Keratinocyte (primary cell): ENCODE measurements at regions not wholly inside any gene's neighbourhood (a gene's known extent, or its start where the extent isn't known, plus 50 kb on each side); places are given as distances from the start of the nearest gene placed in this dataset.
A peak's percentile ranks its signal among the peaks of the same experiment; 100 is the strongest.

ENCODE experiments used
- DNase-seq: peaks from one replicate; pipeline ENCODE4 v3.0.0-alpha.2; 2011; ENCODE audit warnings: low read depth, missing footprints, low spot score
- FAIRE-seq: peaks from 2 replicates; lab custom pipeline; 2011; peaks lifted over from hg19 to GRCh38; lab: Jason Lieb, UNC
- H2AFZ ChIP-seq: 2 replicates; pipeline ENCODE4 v1.6.0; 2012; ENCODE audit warnings: low read length, control low read depth, inconsistent platforms; ENCODE audit not compliant: control insufficient read depth
- H3K27ac ChIP-seq: 2 replicates; pipeline ENCODE4 v1.5.1; 2011; ENCODE audit warnings: low read length; ENCODE audit not compliant: control insufficient read depth, insufficient read depth
- H3K27me3 ChIP-seq: 3 replicates; pipeline ENCODE4 v1.6.0; 2011; ENCODE audit warnings: low read length; ENCODE audit not compliant: control insufficient read depth, insufficient read depth; ENCODE audit errors: extremely low read depth
- H3K36me3 ChIP-seq, 2 experiments: 2 replicates in 1 of 2; 3 replicates in 1 of 2; pipeline ENCODE4 v1.5.1; 2011; ENCODE audit warnings: low read length in 2 of 2, mild to moderate bottlenecking in 1 of 2; ENCODE audit not compliant: control insufficient read depth in 2 of 2, insufficient read depth in 2 of 2; ENCODE audit errors: extremely low read depth in 1 of 2
- H3K4me1 ChIP-seq: 3 replicates; pipeline ENCODE4 v1.5.1; 2011; ENCODE audit warnings: low read length; ENCODE audit not compliant: control insufficient read depth, insufficient read depth; ENCODE audit errors: extremely low read depth
- H3K4me2 ChIP-seq: 3 replicates; pipeline ENCODE4 v1.6.0; 2011; ENCODE audit warnings: low read depth, low read length; ENCODE audit not compliant: control insufficient read depth, insufficient read depth; ENCODE audit errors: extremely low read depth
- H3K4me3 ChIP-seq, 3 experiments: fragments of 200-600 bp in 1 of 3; sonication (generic) in 1 of 3; 2 replicates in 2 of 3; 3 replicates in 1 of 3; pipeline ENCODE4 v1.5.1; 2011 to 2016; ENCODE audit warnings: low read length in 3 of 3, mild to moderate bottlenecking in 3 of 3, control low read depth in 2 of 3, inconsistent platforms in 1 of 3, low read depth in 1 of 3, mixed read lengths in 1 of 3, mixed run types in 1 of 3, moderate library complexity in 1 of 3; ENCODE audit not compliant: control insufficient read depth in 2 of 3, insufficient read depth in 2 of 3; ENCODE audit errors: extremely low read depth in 1 of 3
- H3K79me2 ChIP-seq: 2 replicates; pipeline ENCODE4 v1.6.0; 2012; ENCODE audit warnings: low read length; ENCODE audit not compliant: control insufficient read depth, insufficient read depth
- H3K9ac ChIP-seq: 3 replicates; pipeline ENCODE4 v1.6.0; 2011; ENCODE audit warnings: low read length; ENCODE audit not compliant: control insufficient read depth, insufficient read depth; ENCODE audit errors: extremely low read depth
- H3K9me1 ChIP-seq: 3 replicates; pipeline ENCODE4 v1.6.0; 2011; ENCODE audit warnings: low read length; ENCODE audit not compliant: control insufficient read depth, insufficient read depth; ENCODE audit errors: extremely low read depth
- H3K9me3 ChIP-seq: 2 replicates; pipeline ENCODE4 v1.5.1; 2012; ENCODE audit warnings: low read depth, low read length; ENCODE audit not compliant: control insufficient read depth
- H4K20me1 ChIP-seq: 3 replicates; pipeline ENCODE4 v1.6.0; 2011; ENCODE audit warnings: low read length; ENCODE audit not compliant: control insufficient read depth, insufficient read depth; ENCODE audit errors: extremely low read depth
- EZH2 ChIP-seq: IDR thresholded peaks from one replicate; pipeline ENCODE4 v1.6.1; 2012; ENCODE audit warnings: inconsistent platforms, mild to moderate bottlenecking, low read length, moderate library complexity
- dilution Hi-C: fragments of 300-500 bp; cut with MboI; formaldehyde crosslinking; loops from one replicate; pipeline ENCODE4 v1.7.0; 2020; ENCODE audit warnings: low sequenced_read_pairs; ENCODE audit not compliant: extremely low pct_ligation_motif_present
- TF ChIP-seq, protein P1 (sequence below), 3 experiments: IDR thresholded peaks in 1 of 3; conservative IDR thresholded peaks in 1 of 3; optimal IDR thresholded peaks in 1 of 3; 2 replicates in 2 of 3; 3 replicates in 1 of 3; pipeline versions ENCODE3 to v1.5.1; 2011; ENCODE audit warnings: low read length in 3 of 3, mild to moderate bottlenecking in 3 of 3, moderate library complexity in 2 of 3, control low read depth in 1 of 3, inconsistent platforms in 1 of 3; ENCODE audit not compliant: insufficient read depth in 2 of 3; ENCODE audit errors: extremely low read depth in 1 of 3

DNA sequence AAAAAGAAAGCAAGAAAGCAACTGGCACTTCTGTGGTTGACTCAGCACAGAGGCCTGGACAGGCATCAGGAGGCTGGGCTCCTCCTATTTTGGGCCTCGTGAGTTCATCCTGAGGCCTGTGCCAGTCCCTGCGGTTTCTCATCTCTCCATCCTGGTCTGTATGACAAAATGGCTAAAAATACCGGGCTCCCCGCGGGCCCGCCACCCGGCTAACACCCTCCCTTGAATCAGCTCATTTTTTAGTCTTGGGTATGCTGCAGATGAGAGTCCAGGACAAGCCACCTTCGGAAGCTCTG is 62.3 kb upstream of the YWHAQ start:
- H3K36me3 ChIP-seq: no peaks in the 10 kb centered on the region
- FAIRE-seq (peak; percentile 66), DNase-seq (no peak)
- H4K20me1 ChIP-seq: no peaks in the 10 kb centered on the region
- peak overlapping the region; percentile 56 for H3K27ac ChIP-seq
- dilution Hi-C loops: no loop called here
- H3K9me1 ChIP-seq: no peaks in the 10 kb centered on the region
- peak overlapping the region in 2 of 3 experiments; percentile 0 to 37 for H3K4me3 ChIP-seq
- no peaks in the 10 kb centered on the region for H3K79me2 ChIP-seq
- no peaks in the 10 kb centered on the region for H3K9me3 ChIP-seq
- peaks cover 20% of the 10 kb centered on the region for H3K4me1 ChIP-seq
- H2AFZ ChIP-seq: no peak overlapping the region
- H3K9ac ChIP-seq: peak overlapping the region; percentile 51
- peak overlapping the region; percentile 67 for H3K4me2 ChIP-seq
- TF ChIP-seq, protein P1, sequence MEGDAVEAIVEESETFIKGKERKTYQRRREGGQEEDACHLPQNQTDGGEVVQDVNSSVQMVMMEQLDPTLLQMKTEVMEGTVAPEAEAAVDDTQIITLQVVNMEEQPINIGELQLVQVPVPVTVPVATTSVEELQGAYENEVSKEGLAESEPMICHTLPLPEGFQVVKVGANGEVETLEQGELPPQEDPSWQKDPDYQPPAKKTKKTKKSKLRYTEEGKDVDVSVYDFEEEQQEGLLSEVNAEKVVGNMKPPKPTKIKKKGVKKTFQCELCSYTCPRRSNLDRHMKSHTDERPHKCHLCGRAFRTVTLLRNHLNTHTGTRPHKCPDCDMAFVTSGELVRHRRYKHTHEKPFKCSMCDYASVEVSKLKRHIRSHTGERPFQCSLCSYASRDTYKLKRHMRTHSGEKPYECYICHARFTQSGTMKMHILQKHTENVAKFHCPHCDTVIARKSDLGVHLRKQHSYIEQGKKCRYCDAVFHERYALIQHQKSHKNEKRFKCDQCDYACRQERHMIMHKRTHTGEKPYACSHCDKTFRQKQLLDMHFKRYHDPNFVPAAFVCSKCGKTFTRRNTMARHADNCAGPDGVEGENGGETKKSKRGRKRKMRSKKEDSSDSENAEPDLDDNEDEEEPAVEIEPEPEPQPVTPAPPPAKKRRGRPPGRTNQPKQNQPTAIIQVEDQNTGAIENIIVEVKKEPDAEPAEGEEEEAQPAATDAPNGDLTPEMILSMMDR (optimal IDR thresholded peaks at IDR 0.05 in 1 of 3, IDR thresholded peaks at IDR 0.05 in 1 of 3, conservative IDR thresholded peaks at IDR 0.05 in 1 of 3; ENCODE audit: extremely low read depth in 1 of 3, insufficient read depth in 2 of 3, low read length in 3 of 3): no peak
- no peak for TF ChIP-seq EZH2
- no peaks in the 10 kb centered on the region for H3K27me3 ChIP-seq

DNA sequence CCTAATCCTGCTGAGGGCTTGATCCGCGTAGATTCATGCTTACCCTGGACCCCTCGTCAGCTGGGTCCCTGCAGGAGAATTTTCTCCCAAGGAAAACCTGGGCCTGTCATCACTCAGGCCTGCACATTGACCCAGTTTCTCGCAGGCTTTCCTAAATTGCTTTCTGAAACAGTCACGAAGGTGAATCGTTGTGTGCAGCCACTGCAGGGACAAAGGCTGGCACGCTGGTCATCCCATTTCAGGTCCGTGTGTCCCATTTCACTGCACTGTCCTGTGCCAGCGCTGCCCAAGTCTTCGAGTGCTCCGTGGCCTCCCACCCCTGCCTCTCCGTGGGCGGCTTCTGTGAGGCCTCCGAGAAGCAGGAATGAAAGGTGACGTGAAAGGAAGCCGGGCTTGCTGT is 62.8 kb upstream of the YWHAQ start:
- Histone ChIP-seq H3K4me1 (peaks cover 20% of the 10 kb centered on the region), H3K27me3 (no peaks in the 10 kb centered on the region), H3K9ac (no peak overlapping the region), H3K9me3 (no peaks in the 10 kb centered on the region), H4K20me1 (no peaks in the 10 kb centered on the region), H3K4me3 (no peak overlapping the region), H3K4me2 (no peak overlapping the region), H3K27ac (no peak overlapping the region), H3K9me1 (no peaks in the 10 kb centered on the region), H2AFZ (no peak overlapping the region), H3K79me2 (no peaks in the 10 kb centered on the region), H3K36me3 (no peaks in the 10 kb centered on the region)
- DNase-seq (no peak), FAIRE-seq (no peak)
- TF ChIP-seq EZH2: no peak
- TF ChIP-seq, protein P1 (optimal IDR thresholded peaks at IDR 0.05 in 1 of 3, IDR thresholded peaks at IDR 0.05 in 1 of 3, conservative IDR thresholded peaks at IDR 0.05 in 1 of 3; ENCODE audit: extremely low read depth in 1 of 3, insufficient read depth in 2 of 3, low read length in 3 of 3): no peak
- dilution Hi-C loops: no loop called here
